ENCODE measurements at regions not wholly inside any gene's neighbourhood (a gene's known extent, or its start where the extent isn't known, plus 50 kb on each side); places are given as distances from the start of the nearest gene placed in this dataset.
"Not testable (repeated sequence)": the region's sequence is repeated elsewhere in the genome, so short reads cannot be mapped to it uniquely, and the experiment has no call there.

- Histone ChIP-seq H3K36me3 (replicated peaks; ENCODE audit: control insufficient read depth, insufficient read depth, low read length) (no peaks in the 10 kb centered on the region), H3K27me3 (ENCODE audit: control insufficient read depth, insufficient read depth, low read length) (no peaks in the 10 kb centered on the region), H3K4me3 (ENCODE audit: insufficient read depth, low read depth, low read length) (no peak overlapping the region)
- DNase-seq: no peak
Observed at GRCh38 chr15:67928666-67929065, 88.8 kb upstream of the RNU6-1 start.

DNA sequence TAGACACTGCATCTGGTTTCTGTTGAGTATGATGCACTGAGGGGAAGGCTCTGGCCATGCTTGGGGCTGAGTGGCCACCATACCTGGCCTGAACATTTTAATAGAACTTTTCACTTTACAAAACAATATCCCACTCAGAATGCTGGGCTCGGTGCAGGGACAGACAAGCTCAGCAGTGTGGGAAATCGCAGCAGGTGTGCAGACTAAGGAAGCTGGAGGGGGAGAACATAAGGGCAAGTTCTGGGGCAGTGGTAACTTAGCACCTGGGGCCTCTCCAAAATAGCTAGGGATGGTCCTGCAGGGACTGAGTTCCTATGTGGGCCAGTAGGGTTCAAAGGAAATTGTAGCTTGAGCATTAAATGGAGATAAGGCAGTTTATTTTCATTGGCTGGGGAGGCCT lies 90.9 kb upstream of the RNU6-1 start:
- no peak for DNase-seq
- Histone ChIP-seq H3K27me3 (ENCODE audit: control insufficient read depth, insufficient read depth, low read length) (no peaks in the 10 kb centered on the region), H3K4me3 (ENCODE audit: insufficient read depth, low read depth, low read length) (no peak overlapping the region), H3K36me3 (replicated peaks; ENCODE audit: control insufficient read depth, insufficient read depth, low read length) (no peaks in the 10 kb centered on the region)

GRCh38 chr15:67931861-67932260 lies 92.0 kb upstream of the RNU6-1 start:
- DNase-seq: no peak
- H3K4me3 ChIP-seq (ENCODE audit: insufficient read depth, low read depth, low read length): no peak overlapping the region
- H3K27me3 ChIP-seq (ENCODE audit: control insufficient read depth, insufficient read depth, low read length): no peaks in the 10 kb centered on the region
- no peaks in the 10 kb centered on the region for H3K36me3 ChIP-seq (replicated peaks; ENCODE audit: control insufficient read depth, insufficient read depth, low read length)

DNA sequence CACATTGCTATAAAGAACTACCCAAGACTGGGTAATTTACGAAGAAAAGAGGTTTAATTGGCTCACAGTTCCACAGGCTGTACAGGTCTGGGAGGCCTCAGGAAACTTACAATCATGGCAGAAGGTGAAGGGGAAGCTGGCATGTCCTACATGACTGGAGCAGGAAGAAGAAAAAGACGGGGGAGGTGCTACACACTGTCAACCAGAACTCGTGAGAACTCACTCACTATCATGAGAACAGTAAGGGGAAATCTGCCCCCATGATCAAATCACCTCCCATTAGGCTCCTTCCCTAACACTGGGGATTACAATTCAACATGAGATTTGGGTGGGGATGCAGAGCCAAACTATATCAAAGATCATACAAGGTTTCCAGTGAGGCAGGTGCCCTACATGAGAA lies 94.3 kb upstream of the RNU6-1 start:
- not testable (repeated sequence) for H3K27me3 ChIP-seq (ENCODE audit: control insufficient read depth, insufficient read depth, low read length); H3K4me3 ChIP-seq (ENCODE audit: insufficient read depth, low read depth, low read length); H3K36me3 ChIP-seq (replicated peaks; ENCODE audit: control insufficient read depth, insufficient read depth, low read length); DNase-seq

DNA sequence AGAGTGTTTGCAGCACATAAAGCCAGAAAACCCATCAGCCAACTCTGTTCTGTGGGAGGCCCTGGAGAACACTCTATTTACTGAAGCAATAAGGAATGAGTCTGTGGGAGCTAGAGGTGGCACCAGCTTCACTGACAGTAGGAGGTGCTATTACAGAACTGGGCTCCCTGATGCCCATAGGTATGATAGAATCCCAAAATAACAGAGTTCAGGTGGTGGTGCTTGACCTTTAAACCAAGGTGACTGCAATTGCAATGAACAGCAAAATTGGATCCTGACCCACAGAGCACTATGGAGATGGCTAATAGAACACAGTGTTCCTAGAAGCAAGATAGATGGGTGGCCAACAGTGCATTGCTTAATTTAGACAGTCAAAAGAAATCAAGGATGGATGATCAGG lies 95.4 kb upstream of the RNU6-1 start:
- H3K27me3 ChIP-seq (ENCODE audit: control insufficient read depth, insufficient read depth, low read length): no peaks in the 10 kb centered on the region
- H3K4me3 ChIP-seq (ENCODE audit: insufficient read depth, low read depth, low read length): no peak overlapping the region
- no peaks in the 10 kb centered on the region for H3K36me3 ChIP-seq (replicated peaks; ENCODE audit: control insufficient read depth, insufficient read depth, low read length)
- no peak for DNase-seq

GRCh38 chr15:67936258-67936657 lies 96.4 kb upstream of the RNU6-1 start:
- no peaks in the 10 kb centered on the region for H3K36me3 ChIP-seq (replicated peaks; ENCODE audit: control insufficient read depth, insufficient read depth, low read length)
- no peak overlapping the region for H3K4me3 ChIP-seq (ENCODE audit: insufficient read depth, low read depth, low read length)
- no peaks in the 10 kb centered on the region; the same call in 1 of the 2 replicates for H3K27me3 ChIP-seq (ENCODE audit: control insufficient read depth, insufficient read depth, low read length)
- DNase-seq: no peak

- peak; percentile 20 for DNase-seq
- Histone ChIP-seq H3K4me3 (ENCODE audit: insufficient read depth, low read depth, low read length) (no peak overlapping the region), H3K36me3 (replicated peaks; ENCODE audit: control insufficient read depth, insufficient read depth, low read length) (no peaks in the 10 kb centered on the region), H3K27me3 (ENCODE audit: control insufficient read depth, insufficient read depth, low read length) (no peaks in the 10 kb centered on the region; the same call in 1 of the 2 replicates)
Observed at GRCh38 chr15:67937153-67937761, 97.4 kb upstream of the RNU6-1 start.

DNA sequence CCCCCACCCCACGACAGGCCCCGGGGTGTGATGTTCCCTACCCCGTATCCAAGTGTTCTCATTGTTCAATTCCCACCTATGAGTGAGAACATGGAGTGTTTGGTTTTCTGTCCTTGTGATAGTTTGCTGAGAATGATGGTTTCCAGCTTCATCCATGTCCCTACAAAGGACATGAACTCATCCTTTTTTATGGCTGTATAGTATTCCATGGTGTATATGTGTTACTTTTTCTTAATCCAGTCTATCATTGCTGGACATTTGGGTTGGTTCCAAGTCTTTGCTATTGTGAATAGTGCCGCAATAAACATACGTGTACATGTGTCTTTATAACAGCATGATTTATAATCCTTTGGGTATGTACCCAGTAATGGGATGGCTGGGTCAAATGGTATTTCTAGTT lies 99.3 kb upstream of the RNU6-1 start:
- DNase-seq; H3K27me3 ChIP-seq (ENCODE audit: control insufficient read depth, insufficient read depth, low read length); H3K4me3 ChIP-seq (ENCODE audit: insufficient read depth, low read depth, low read length); H3K36me3 ChIP-seq (replicated peaks; ENCODE audit: control insufficient read depth, insufficient read depth, low read length): not testable (repeated sequence)

DNA sequence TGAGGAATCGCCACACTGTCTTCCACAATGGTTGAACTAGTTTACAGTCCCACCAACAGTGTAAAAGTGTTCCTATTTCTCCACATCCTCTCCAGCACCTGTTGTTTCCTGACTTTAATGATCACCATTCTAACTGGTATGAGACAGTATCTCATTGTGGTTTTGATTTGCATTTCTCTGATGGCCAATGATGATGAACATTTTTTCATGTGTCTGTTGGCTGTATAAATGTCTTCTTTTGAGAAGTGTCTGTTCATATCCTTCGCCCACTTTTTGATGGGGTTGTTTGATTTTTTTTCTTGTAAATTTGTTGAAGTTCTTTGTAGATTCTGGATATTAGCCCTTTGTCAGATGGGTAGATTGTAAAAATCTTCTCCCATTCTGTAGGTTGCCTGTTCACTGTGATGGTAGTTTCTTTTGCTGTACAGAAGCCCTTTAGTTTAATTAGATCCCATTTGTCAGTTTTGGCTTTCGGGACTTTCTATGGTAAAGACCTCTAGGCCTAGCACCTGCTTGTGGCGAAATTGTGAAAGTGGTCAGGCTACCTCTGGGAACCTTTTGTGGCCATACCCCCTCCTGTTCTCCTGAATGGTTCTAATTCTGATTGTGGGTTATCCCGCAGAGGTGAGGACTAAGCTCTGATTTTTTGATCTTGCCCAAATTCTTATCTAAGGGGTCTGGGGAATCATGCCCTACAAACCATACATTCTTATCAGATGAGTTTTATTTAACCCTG lies 99.9 kb upstream of the RNU6-1 start:
- not testable (repeated sequence) for H3K36me3 ChIP-seq (replicated peaks; ENCODE audit: control insufficient read depth, insufficient read depth, low read length); H3K4me3 ChIP-seq (ENCODE audit: insufficient read depth, low read depth, low read length); H3K27me3 ChIP-seq (ENCODE audit: control insufficient read depth, insufficient read depth, low read length)
- DNase-seq: peak; percentile 26

DNA sequence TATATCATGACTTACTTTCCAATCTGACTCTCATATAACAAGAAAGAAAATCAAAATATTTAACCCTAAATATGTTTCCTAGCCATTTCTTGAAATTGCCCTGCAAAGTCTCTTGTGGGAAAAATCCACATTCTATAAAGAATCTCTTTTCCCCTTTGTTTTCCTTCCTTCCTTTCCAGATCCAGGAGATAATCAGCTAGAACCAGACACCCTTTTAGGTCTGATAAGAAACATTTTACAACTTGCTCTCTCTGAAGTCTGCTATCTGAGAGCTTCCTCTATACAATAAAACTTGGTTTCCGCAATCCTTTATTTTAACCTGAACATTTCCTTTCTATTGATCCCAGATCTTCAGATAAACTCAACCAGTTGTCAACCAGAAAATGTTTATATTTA lies 100.5 kb upstream of the RNU6-1 start:
- H3K36me3 ChIP-seq (replicated peaks; ENCODE audit: control insufficient read depth, insufficient read depth, low read length): no peaks in the 10 kb centered on the region
- no peak overlapping the region for H3K4me3 ChIP-seq (ENCODE audit: insufficient read depth, low read depth, low read length)
- DNase-seq: no peak
- no peaks in the 10 kb centered on the region; the same call in 1 of the 2 replicates for H3K27me3 ChIP-seq (ENCODE audit: control insufficient read depth, insufficient read depth, low read length)

- no peaks in the 10 kb centered on the region; the same call in 1 of the 2 replicates for H3K27me3 ChIP-seq (ENCODE audit: control insufficient read depth, insufficient read depth, low read length)
- H3K36me3 ChIP-seq (replicated peaks; ENCODE audit: control insufficient read depth, insufficient read depth, low read length): no peaks in the 10 kb centered on the region
- no peak overlapping the region for H3K4me3 ChIP-seq (ENCODE audit: insufficient read depth, low read depth, low read length)
- no peak for DNase-seq
Observed at GRCh38 chr15:67941648-67942310, 101.9 kb upstream of the RNU6-1 start.

DNA sequence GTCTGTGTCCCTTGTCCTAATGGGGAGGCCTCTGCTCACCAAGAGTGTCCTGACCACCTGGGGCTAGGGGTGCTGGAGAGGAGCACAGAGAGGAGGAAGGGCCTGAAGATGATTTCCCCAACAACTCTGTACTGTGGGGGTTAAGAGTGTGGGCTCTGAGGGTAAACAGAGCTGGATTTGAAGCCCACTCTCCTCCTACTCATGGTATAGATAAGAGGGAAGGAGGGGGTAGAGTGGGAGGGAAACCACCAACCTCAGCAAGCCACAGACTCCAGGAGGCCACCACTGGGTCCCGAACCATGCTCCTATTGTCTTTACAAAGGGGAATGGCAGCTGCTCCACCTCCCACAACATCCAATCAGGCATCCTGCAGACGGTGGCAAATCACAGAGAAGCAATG lies 103.6 kb upstream of the RNU6-1 start:
- H3K4me3 ChIP-seq (ENCODE audit: insufficient read depth, low read depth, low read length): no peak overlapping the region
- H3K36me3 ChIP-seq (replicated peaks; ENCODE audit: control insufficient read depth, insufficient read depth, low read length): no peaks in the 10 kb centered on the region
- no peak for DNase-seq
- H3K27me3 ChIP-seq (ENCODE audit: control insufficient read depth, insufficient read depth, low read length): no peaks in the 10 kb centered on the region; the same call in 1 of the 2 replicates

- no peaks in the 10 kb centered on the region for H3K36me3 ChIP-seq (replicated peaks; ENCODE audit: control insufficient read depth, insufficient read depth, low read length)
- H3K27me3 ChIP-seq (ENCODE audit: control insufficient read depth, insufficient read depth, low read length): no peaks in the 10 kb centered on the region; the same call in 1 of the 2 replicates
- no peak overlapping the region for H3K4me3 ChIP-seq (ENCODE audit: insufficient read depth, low read depth, low read length)
- DNase-seq: no peak
Observed at GRCh38 chr15:67944010-67944641, 104.3 kb upstream of the RNU6-1 start.

DNA sequence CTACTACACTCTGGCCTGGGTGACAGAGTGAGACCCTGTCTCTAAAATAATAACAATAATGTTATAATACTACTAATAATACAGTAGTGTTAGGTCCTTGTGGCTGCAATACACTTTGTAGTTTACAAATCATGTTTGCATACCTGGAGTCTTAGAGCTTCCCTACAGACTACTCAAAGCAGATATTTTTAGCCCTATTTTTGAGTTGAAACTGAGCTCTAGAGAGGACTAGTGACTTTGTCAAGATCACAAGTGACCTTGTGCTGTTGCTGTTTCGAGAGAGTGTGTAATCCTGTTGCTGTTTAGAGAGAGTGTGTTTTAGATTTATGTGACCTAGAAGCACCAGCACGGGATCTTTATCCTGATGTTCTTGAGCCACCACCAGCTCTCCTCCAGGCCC lies 105.3 kb upstream of the RNU6-1 start:
- no peaks in the 10 kb centered on the region for H3K36me3 ChIP-seq (replicated peaks; ENCODE audit: control insufficient read depth, insufficient read depth, low read length)
- no peak for DNase-seq
- no peaks in the 10 kb centered on the region; the same call in 1 of the 2 replicates for H3K27me3 ChIP-seq (ENCODE audit: control insufficient read depth, insufficient read depth, low read length)
- no peak overlapping the region for H3K4me3 ChIP-seq (ENCODE audit: insufficient read depth, low read depth, low read length)

All from H7 (cell line).